GM21367 (cell line): ENCODE measurements at regions not wholly inside any gene's neighbourhood (a gene's known extent, or its start where the extent isn't known, plus 50 kb on each side); places are given as distances from the start of the nearest gene placed in this dataset.

Experiments used
- ATAC-seq: cut with Tn5 transposase; IDR thresholded peaks from one replicate; pipeline ENCODE4 v1.9.1; 2021; ENCODE audit not compliant: unreplicated experiment

- no peak for ATAC-seq
These were observed 473.3 kb downstream of the GATA3 start for GRCh38 chr10:8527773-8528172.

GRCh38 chr10:8531116-8531515 is 476.6 kb downstream of the GATA3 start:
- no peak for ATAC-seq

- ATAC-seq, result no peak
These were observed 478.2 kb downstream of the GATA3 start for GRCh38 chr10:8532647-8533046.

- no peak for ATAC-seq
These were observed 479.0 kb downstream of the GATA3 start for GRCh38 chr10:8533462-8533861.

GRCh38 chr10:8534096-8534495 is 479.6 kb downstream of the GATA3 start:
- no peak for ATAC-seq

- ATAC-seq, result no peak
These were observed 480.4 kb downstream of the GATA3 start for GRCh38 chr10:8534891-8535290.

- ATAC-seq, result no peak
These were observed 484.6 kb downstream of the GATA3 start for GRCh38 chr10:8539056-8539455.

- no peak for ATAC-seq
These were observed 489.0 kb downstream of the GATA3 start for GRCh38 chr10:8543361-8544056.

GRCh38 chr10:8544057-8544380 is 489.5 kb downstream of the GATA3 start:
- no peak for ATAC-seq

- no peak for ATAC-seq
These were observed 490.0 kb downstream of the GATA3 start for GRCh38 chr10:8544500-8544899.

GRCh38 chr10:8554574-8554973 is 500.1 kb downstream of the GATA3 start:
- ATAC-seq, result no peak

- ATAC-seq, result no peak
These were observed 501.8 kb downstream of the GATA3 start for GRCh38 chr10:8556321-8556720.

- no peak for ATAC-seq
These were observed 509.0 kb downstream of the GATA3 start for GRCh38 chr10:8563478-8563877.

- ATAC-seq, result no peak
These were observed 512.2 kb downstream of the GATA3 start for GRCh38 chr10:8566737-8567136.

GRCh38 chr10:8568401-8568800 is 513.9 kb downstream of the GATA3 start:
- ATAC-seq, result no peak

- ATAC-seq, result no peak
These were observed 521.1 kb downstream of the GATA3 start for GRCh38 chr10:8575620-8576019.

- no peak for ATAC-seq
These were observed 521.8 kb downstream of the GATA3 start for GRCh38 chr10:8576281-8576680.

GRCh38 chr10:8576911-8577310 is 522.4 kb downstream of the GATA3 start:
- no peak for ATAC-seq

- ATAC-seq, result no peak
These were observed 523.2 kb downstream of the GATA3 start for GRCh38 chr10:8577686-8578085.

GRCh38 chr10:8581521-8582225 is 527.2 kb downstream of the GATA3 start:
- ATAC-seq, result no peak

GRCh38 chr10:8583096-8583495 is 528.6 kb downstream of the GATA3 start:
- ATAC-seq, result no peak

GRCh38 chr10:8584666-8585065 is 530.2 kb downstream of the GATA3 start:
- no peak for ATAC-seq

- ATAC-seq, result no peak
These were observed 532.0 kb downstream of the GATA3 start for GRCh38 chr10:8586504-8586903.
